ENCODE measurements at regions not wholly inside any gene's neighbourhood (a gene's known extent, or its start where the extent isn't known, plus 50 kb on each side); places are given as distances from the start of the nearest gene placed in this dataset.

DNA sequence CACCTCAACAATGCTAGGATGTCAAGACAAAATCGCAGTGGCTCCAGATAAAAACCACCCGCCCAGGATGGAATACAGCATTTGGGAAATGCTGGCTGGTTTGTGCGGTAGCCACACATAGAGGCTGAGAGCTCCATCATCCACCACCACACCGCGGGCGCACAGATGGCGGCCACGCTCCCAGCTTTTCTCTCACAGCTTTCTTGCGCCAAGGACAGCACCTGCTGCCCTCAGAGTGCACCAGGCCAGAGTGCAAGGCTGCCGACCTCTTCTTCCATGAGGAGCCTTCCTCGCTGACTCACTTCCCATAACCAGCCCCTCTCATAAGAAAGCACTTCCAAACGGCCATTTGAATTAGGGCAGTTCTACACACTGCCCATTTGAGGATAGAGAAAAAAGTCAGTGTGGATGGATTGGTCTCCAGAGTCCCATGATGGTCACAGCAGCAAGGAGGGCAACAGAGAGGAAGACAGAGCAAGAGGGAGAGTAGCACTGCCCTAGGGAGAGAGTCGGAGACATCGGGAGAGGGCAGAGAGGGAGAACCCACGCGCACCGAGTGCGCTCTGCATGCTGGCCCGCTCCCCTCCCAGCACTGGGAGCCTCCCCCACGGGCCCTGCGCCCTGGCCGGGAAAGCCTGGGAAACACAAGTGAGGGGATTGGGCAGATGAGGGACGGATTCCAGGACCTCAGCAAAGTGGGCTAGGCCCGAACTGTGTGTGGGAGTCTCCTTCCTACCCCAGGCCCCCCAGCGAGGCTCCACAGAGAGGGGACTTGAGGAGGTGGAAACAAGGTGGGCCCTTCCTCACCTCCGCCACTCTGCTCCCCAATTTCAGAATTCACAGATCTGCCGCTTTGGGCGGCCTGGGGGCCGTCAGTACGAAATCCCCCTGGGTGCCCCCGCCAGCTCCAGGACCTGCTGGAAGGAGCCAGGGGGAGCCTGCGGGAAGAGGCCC lies 156.9 kb downstream of the USP12 start:
- no peak for DNase-seq (ENCODE audit: low read depth)

DNA sequence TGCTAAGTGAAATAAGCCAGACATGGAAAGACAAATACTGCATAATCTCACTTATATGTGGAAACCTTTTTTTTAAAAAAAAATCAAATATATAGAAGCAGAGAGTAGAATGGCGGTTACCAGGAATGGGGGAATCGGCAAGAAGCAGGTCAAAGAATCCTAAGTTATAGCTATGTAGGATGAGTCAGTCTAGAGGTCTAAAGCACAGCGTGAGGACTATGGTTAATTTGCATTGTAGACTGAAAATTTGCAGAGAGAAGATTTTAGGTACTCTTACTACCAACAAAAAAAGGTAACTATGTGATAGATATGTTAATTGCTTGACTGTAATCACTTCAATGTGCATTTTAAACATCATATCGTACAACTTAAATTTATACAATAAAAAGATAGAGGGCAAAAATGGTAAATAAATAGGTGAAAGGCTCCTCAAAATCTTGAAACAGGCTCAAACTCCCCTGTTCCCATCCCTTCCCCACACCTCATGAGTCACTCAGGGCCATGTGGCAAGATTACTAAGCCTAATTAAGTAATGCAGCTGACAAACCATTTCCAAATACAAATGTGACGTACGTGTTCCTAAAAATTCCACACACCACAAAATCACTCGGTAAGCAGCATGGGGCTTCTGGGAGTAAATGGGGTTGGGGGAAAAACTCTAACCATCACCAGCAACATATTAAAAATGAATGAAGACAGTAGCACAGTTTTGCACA lies 159.0 kb downstream of the USP12 start:
- DNase-seq (ENCODE audit: low read depth): peak; percentile 81

DNA sequence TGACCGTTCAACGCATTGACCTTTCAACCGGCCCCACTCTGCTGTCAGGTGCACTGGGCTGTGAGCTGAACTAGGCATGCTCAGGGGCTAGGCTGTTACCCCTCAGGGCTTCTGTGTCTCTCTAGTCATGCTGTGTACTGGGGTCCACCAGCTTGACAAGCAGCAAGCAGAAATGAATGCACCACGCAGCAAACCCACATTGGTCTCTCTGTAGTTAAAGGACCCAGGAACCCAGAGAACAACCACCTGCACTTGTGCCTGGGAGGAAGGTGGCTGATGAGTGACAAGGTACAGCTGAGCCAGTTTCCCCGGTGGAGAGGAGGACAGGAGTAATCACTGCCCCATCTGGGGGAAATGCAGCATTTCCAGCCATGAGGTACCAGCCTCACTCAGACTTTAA lies 159.9 kb downstream of the USP12 start:
- no peak for DNase-seq (ENCODE audit: low read depth)

DNA sequence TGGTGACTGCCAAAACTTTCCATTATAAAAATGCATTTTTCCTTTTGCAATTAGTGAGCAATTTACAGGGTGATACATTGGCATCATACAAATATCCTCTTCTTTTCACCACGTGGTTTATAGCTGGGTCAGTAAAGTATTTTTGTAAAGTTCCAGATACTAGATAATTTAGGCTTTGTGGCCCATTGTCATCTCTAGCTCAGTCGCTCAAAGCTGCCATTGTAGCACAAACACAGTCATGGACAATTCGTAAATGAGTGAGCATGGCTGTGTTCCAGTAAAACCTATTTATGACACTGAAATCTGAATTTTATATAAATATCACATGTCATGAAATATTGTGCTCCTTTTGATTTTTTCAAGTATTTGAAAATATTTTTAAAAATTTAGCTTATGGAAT lies 162.9 kb downstream of the USP12 start:
- DNase-seq (ENCODE audit: low read depth): no peak

DNA sequence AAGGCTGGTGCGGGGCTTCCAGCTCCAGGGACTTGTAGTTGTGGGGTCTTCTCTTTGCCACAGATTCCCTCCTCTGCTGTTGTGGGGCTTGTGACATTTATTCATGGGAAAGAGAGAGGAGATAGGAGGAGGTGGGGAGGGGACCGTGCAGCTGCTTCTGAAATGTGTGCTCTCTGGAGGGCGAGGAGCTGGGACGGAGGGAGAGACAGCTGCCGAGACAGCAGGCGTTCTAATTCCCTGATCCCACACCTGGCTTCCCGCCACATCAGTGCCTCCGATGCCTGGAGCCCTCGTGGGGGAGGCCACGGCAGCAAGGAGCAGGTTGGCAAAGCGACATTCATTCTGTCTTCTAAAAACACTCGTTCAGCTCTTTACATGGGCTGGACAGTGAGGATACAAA lies 164.4 kb downstream of the USP12 start:
- DNase-seq (ENCODE audit: low read depth): no peak

DNA sequence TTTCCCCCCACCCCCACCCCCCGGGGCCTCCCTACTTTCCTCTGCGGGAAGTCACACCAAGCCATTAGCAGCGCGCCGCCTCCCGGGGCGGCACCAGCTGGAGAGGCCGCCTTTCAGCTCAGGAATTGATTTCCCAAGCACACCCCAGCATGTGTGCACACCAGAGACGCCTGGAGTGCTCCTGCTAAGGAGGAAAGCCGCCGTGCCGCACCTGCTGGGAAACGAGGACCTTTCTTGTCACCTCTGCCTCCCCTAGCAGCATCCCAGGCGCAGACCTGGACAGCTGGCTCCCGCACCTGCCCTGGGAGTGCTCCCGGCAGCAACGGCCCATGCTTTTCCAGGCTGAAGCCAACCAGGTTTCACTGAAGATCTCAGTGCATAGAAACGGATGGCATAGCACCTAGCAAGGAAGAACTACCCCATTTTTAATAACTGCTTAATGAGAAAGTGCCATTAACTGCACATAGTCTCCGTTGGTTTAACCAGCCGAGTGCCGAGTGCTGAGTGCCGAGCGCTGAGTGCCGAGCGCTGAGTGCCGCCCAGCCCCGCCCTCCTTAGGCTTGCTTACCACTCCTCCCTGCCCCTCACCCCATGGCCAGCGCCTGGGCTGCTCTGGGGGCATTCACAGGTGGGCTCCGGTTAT lies 165.0 kb downstream of the USP12 start:
- no peak for DNase-seq (ENCODE audit: low read depth)

DNA sequence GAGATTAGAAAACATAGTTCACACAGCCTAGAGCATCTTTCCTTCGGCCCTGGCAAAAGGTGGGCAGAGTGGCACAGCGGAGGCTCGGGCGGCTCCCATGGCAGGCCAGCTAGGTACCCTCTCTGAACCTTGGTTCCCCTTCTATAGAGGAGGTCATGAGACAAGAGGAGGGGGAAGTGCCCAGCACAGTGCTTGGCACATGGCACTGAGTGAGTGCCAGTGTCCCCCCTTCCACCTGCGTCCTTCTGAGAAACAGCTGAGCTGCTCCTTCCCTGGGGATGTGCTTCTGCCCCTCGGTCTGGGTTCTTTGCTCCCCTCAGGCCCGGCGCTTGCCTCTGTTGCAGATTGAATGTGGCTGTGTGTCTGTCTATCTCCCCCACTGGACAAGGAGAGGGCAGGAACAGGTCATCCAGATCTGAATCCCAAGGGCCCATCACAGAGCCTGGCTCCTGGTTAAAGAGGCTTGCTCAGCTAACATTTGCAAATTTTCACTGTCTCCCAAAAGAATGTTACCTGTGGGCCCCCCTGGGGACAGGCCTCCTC lies 165.6 kb downstream of the USP12 start:
- no peak for DNase-seq (ENCODE audit: low read depth)

DNA sequence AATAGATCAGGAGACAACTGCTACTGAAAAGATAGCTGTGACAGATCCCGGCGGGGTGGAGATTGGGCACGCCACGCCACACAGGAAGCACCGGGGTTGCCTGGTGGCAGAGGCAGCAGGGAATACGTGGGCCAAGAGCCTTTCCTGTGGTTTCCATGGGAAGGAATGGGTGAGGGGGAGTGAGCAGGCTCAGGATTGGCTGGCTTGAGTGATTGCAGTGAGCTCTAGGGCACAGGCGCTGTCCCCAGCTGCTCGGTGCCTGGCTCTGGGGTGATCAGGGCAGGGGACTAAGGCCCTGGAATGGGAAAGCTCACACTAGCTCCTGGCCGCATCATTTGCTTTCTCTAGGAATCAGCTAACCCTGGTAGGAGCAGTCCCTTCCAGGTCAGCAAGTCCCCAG lies 166.1 kb downstream of the USP12 start:
- DNase-seq (ENCODE audit: low read depth): no peak

DNA sequence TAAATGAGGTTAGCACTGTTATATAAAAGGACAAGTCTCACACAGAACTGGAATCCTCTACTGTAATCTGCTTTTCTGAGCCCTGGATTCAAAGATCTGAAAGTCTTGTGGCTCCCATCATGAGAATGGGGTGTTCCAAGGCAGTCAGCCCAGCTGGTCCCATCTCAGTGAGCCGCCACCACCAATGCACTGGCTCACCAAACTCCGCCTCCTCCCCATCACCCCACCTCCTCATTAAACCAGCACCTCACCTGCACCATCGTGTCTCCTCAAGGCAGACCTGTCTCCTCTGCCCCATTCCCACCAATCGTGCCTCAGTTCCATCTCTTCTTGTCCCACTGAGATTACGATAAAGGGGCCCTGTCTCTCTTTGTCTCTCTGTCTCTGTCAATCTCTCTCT lies 166.7 kb downstream of the USP12 start:
- no peak for DNase-seq (ENCODE audit: low read depth)

DNA sequence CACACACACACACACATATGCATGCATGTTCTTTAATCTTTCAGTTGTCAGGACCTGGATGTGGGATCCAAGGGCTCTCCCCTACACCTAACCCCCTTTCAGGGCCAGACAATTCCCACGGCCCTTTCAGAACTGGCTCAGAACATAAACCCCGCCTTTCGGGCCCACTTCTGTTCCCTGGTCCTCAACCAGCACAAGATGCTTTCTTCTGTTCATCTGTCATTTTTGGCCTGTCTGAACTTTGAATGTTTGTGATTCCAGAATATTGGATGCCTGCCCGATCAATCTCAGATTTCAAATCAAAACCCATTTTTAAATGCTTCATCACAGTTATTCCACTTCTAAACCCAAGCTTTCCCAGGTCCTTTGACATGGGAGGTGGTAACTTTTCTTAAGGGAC lies 167.3 kb downstream of the USP12 start:
- DNase-seq (ENCODE audit: low read depth): no peak

DNA sequence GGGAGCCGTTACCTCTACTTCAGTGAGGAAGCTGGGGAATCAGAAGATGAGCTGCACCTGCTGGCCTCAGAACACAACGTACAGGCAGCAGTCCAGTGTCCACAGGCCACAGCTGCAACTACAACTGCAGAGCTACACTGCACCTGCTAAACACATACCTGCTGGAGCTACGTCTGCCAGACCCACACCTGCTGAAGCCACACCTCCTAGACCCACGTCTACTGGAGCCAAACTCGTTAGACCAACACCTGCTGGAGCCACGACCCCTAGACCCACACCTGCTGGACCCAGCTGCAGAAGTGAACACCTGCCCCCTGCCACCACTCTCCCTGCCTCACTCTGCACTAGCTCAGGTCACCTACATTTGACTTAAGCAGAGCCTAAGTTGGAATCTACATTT lies 169.9 kb downstream of the USP12 start:
- DNase-seq (ENCODE audit: low read depth): no peak

DNA sequence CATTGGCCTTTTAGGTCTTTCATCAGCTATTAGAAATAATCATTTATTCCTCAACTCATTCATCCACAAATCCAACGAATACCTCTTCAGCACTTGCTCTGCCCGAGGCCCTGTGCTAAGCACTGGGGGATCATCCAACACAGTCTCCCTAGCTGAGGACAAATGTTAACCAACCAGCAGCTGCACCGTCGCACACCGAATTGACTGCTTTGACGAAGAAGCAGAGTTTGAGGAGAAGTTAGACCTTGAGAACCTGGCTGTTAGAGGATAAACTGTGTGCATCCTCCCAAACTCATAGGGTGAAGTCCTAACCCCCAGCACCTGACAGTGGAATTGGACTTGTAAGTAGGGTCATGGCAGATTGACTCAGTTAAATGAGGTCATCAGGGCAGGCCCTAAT lies 170.9 kb downstream of the USP12 start:
- no peak for DNase-seq (ENCODE audit: low read depth)

DNA sequence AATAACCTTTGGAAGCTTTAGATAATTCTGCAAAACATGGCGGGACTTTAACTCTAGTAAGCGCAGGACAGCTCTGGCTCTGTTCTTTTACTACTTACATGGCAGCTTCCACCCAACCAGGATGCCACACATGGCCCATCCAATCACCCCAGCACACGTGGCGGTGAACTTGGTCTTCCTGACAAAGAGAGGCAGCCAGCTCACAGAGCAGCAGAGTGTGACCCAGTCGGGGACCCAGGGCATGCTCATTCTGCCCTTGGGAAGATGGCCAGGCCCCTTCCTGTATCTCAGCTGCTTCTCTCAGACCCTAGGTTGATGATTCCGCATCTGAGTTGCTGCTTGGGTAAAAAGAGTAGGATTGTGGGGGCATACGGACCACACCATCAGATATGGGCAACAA lies 172.1 kb downstream of the USP12 start:
- no peak for DNase-seq (ENCODE audit: low read depth)

DNA sequence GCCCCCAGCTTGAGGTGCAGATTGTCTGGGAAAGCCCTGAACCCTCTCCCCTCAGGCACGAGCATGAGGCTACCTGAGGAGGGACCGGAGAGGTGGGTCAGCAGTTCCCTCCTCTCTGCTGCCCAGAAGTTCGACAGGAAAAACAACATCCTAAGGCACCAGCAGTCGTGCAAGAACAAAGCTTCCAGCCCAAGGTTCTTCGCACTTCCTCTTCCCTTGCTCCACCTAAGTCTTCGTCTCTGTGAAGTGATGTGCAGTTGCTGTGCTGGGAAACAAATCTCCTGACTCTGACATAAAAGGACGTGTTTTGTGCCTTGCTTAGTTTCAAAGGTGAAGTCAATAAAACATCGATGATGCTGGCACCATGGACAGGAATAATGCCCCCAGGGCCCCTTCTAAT lies 173.3 kb downstream of the USP12 start:
- no peak for DNase-seq (ENCODE audit: low read depth)

DNA sequence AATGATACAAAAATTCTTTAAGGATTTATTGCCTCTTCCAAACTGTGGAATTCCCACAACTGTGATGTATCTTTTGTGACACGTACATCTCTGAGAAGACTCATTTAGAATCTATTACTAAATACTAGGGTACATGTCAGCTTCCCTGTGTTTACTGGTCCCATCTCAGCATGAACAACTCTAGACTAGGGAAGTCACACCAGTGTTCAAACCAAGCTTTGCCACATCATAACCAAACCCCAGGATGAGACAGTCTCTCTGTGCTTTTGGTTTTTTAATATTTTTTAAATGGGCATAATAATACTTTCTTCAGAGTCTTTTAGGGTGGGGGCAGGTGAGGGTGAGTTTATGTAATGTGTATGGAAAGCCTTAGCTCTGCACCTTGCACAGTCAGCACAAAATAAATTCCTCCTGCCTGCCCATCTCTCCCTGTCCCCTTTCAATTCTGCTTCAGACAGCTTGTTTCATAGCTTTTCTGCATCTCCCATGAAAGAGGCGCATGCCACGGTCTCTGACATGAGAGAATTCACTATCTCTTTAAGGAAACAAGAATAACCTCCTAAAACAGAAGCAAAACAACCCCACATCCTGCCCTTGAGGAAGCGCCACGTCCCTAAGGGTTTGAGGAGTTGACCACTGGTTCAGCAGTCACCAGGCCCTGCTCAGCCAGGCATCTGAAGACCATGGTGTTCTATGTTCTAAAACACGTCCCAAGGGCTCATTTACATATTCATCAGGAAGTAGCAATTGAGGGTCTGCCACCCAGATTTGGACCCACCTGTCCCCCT lies 174.5 kb downstream of the USP12 start:
- no peak for DNase-seq (ENCODE audit: low read depth)

DNA sequence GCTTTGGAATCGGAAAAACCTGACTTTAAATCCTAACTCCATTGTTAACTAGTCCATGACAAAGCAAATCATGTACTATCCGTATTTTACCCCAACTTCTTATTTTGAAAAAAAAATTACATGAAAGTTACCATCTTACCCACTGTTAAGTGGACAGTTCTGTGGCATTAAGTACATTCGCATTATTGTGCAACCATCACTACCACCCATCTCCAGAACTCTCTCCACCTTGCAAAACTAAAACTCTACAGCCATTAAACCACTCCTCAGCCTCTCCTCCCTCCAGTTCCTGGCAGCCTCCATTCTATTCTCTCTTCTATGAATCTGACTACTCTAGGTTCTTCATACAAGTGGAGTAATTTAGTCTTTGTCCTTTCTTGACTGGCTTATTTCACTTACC lies 176.5 kb downstream of the USP12 start:
- DNase-seq (ENCODE audit: low read depth): no peak

DNA sequence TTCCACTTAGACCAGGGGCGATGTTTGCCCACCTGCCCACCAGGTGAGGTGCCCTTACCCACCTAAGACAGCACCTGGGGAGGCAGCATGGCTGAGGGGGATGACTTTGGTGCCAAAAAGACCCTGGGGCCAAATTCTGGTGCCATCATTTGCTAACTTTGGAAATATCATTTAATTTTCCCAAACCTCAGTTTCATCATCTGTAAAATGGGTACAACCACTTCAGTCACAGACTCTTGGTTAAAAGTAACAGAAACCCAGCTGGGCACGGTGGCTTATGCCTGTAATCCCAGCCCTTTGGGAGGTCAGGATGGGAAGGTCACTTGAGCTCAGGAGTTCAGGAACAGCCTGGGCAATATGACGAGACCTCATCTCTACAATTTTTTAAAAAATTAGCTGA lies 177.8 kb downstream of the USP12 start:
- DNase-seq (ENCODE audit: low read depth): no peak

DNA sequence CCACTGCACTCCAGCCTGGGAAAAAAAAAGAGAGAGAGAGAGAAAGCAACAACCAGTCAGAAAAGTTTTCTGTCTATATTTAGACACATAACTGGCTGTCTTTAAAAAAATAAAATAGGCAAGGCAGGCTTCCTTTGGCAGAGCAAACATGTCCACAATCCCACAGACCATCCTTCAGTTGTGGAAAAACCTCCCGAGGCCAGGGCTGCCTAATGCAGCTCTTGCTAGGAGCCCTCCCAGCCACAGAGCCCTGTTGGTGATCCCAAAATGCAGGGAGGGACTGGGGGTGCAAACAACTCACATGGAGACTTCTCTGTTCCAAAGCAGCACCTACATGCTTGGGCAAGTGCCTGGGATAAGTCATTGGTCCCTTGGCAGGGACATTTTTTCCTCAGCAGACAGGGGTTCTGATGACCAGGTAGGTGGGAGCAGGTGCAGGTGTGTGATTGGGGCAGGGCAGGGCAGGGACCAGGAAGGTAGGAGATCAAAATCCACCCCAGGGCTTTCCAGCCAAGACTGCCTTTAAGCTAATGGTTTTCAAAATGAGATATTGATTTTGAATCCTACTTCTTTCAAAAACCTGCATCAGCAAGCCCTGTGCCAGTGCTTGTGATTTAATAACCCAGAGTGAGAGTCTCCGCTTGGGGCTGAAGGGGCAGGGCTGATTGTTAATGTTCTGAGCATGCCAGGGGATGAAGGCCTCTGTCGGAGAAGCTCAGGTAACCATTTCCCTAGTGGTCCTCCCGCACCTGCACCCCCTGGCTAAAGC lies 178.5 kb downstream of the USP12 start:
- DNase-seq (ENCODE audit: low read depth): no peak

DNA sequence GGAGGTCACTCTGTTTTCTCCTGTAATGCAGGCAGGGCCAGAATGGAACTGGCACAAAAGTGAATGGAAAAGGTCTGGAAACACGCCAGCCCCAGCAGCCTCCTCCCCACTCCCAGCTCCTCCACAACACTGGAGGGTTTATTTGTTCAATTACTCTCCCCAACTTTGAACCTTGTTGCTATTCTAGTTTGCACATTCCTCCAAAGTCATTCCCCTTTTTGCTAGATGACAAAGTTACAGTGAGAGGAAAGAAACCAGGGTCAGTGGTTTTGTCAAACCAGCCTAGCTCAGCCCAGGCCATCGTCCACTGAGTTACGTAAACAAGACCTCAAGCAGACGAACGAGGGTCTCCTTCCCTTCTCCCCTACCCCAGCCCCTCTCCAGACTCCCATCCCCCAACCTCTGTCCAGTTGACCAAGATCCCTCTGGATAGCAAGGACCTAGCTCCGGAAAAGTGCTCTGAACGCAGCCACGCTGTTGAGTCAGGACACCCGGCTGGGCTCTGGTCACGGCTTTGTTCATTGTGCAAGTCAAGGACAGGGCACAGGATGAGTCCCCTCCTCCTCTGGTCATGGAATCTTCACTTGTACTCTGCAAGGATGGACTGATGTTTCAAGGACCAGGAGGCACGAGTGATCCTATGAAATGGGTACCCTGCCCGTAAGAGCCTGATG lies 180.0 kb downstream of the USP12 start:
- DNase-seq (ENCODE audit: low read depth): no peak

DNA sequence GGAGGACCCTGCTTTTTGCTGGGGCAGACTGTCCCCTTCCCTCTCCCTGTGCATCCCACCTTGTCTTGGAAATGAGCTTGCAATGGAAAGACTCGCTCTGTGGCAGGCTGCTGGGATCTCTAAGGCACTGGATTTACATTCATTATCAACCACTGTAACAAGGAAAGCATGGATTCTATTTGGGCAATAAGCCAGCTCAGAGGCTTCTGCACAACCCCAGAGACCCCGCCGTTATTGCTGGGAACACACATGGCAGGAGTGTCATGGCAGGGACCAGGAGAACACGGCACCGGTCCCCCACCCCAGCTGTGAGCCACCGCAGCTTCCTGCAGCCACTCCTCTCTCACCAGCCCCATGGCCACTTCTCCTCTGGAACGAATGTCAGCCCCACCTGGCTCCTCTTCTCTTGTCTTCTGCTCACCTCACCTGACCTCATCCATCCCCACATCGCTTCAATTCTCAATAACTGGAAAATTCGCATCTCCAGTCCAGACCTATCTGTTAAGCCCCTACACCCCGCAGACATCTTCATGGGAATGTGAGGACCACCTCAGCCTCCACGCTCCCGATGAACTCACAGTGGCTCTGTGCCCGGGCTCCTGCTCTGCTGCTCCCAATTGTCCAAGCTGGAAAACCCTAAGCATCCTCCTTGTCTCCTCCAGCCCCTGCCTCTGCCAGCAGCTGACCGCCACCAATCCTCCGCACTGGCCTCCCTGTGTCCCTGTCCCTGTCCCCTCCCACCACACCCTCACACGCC lies 181.5 kb downstream of the USP12 start:
- DNase-seq (ENCODE audit: low read depth): no peak
